ENCODE measurements at regions not wholly inside any gene's neighbourhood (a gene's known extent, or its start where the extent isn't known, plus 50 kb on each side); places are given as distances from the start of the nearest gene placed in this dataset.

DNA sequence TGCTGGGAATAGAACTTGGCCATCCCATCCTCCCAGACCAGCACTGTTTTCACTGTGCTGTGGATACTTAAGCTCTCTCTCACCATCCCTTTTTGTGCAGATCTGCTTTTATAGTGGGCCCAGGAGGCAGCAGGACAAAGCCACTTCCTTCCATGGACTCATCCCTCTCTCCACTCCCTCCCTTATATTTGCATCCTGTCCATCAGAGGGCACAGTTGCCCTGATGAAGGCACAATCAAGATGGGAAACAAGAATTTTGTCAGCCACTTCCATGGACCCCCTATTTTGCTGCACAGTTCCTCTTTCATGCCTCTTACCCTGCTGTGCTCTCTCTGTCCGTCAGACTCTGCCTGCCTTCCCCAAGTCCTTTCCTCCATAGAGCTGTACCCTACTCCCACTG, 338.7 kb downstream of the HRH4 start:
- DNase-seq, result no peak

DNA sequence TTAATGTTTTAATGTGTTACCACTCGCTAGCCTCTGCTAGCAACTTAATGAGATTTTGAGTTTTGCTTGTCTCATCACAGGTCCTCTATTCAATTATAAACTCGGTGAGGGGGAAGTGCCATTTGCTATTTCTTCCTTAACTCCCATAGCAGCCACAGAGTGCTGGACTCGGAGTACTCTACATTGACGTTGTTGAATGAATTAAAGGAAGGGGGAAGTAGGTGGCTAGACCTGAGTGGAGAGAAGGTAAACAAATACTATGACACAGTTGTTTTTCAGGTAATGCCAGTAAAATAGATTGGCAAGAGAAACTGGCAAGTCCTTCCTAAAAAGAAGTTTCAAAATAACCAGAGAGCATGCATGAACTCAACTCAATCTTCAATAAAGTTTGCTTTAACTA, 339.3 kb downstream of the HRH4 start:
- DNase-seq, result no peak

DNA sequence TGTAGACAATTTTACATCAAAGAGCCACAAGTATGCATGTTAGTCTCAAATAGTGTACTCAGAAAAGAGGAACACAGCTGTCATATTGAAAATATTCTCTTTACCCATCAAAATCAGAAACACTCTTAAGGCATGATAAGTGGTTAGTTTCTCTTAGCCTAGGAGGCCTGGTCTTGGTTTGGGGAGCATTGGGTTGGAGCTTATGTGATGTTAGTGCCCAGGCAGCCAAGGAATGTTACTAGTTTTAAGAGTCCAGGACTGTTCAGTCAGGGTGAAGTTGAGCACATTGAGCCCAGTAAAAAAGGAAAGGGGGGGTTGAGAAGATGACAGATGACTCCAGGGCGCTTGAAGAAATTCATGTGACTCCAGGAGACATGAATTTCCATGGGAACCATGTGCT, 340.6 kb downstream of the HRH4 start:
- DNase-seq, result no peak

DNA sequence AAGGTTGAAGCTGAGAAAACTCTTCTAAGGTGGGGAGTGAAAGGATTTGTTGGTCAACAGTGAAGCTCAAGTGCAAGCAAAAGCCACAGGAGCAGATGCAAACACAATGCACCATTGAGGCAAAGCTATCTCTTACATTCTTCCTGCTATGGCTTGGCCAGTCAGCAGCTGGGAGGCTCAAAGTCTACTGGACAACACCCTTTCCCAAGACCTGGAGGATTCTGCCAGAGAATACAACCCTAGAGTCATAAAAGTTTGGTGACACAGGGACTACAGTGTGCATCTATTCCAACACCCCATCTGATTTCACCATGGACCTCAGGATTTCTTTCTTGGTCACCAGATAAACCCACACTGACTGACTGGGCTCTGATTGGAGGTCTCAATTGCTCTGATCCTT, 342.0 kb downstream of the HRH4 start:
- no peak for DNase-seq

DNA sequence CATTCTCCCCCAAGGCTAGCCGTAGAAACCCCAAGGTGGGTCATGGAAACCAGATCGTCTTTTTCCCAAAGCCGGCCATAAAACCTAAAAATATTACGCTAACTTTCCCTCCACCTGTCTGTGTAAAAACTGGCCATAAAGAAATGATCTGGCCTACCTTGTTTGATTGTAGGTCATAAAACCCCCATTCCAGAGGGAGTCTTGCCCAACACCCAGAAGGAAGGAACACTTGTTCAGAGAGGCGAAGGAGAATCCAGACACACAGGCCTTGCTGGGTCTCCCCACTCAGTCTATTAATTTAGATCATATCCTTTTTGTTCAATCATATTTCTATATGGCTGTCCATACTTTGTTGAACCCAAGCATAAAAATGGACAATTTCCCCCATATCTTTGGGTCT, 344.7 kb downstream of the HRH4 start:
- no peak for DNase-seq

DNA sequence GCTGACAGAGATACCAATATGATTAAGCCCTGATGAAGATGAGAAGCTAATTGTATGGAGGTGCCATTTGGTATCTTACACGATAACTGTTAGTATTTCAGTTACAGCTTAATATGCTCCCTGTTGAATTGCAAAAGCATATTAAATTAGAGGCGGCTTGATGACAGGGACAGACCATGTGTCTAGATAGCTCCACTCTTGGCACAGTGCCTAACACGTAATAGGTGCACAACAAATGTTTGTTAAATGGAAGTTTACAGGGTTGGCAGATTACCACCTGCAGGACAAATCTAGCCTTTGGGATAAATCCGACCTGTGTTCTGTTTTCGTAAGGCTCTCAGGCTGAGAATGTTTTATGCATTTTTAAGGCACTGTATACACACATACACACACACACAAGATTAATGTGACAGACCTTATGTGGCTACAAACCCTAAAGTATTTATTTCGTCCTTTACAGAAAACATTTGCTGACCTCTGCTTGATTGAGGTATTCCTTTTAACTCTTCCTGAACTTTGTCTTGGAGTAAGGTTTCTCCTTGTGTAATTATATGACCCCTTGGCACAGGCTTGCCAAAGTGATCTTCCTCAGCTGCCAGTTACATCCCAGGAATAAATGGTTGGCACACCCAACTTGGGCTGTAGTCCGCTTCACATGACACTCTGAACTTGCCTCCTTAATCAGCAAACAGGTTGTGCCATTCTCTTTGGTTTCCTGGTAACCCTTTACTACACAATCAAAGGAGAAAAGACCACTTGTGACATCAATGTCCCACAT, 348.9 kb downstream of the HRH4 start:
- no peak for DNase-seq

DNA sequence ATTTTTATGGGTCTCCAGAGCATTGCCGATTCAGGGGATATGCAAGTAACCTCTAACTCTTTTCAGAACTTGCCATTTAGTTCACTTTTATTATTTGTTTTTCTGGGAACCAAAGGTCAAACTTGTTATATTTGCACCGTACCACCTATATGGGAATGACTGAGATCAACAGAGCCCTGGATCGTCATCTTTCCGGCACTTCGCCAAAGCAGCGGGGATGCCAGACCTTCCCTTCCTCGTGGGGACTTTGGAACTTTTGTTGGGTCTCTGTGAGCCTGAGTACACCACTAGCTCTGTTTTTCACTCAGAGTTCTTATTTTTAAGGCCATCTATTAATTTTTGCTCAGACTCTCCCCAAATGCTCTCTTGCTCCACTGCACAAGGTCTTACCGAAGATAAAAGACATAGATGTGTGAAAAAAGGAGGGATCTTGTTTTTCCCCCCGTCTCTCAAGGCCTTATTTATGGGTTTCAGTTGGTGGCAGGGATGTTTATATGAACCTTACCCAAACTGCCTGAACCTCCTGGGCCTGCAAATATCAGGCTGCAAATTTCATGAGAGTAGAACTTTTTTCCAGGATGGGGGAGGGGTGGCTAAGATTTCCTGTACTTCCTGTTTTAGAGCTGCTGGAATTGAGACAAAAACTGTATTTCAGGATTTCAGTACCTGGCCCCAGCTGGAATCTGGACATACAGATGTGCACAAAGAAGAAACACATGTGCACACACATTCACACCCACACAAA, 350.3 kb downstream of the HRH4 start:
- no peak for DNase-seq

DNA sequence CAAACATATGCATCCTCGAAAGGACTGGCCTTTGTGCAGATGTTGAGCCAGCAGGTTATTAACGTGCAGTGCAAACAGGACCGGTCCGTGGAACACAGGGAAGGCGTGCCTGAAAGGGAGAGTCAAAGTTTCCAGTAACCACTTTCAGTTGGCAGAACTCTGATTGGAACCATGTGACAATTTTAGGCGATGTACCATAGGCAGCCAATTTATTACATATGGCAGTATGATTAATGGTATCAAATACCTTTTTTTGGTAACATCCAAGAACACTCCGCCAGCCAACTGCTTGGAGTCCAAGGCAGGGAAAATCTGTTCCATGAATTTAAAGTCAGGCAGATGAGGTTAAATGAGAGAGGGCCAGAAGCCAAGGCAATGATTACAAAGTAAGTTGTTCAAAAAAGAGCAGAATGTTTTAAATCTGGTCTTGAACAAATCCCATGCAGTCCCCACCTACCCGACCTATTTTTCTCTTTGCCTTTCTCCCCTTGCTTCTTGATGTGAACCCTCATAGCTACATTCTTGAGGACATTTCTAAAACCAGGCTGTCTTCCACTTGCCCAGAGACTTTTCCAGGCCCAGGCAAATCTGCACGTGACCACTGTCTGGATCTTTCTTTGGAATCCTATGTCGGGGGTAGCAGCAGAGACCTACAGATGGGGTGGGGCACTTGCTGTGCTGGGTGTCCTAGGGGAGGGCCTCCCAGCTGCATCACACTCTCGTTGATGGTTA, 351.7 kb downstream of the HRH4 start:
- DNase-seq, result no peak

DNA sequence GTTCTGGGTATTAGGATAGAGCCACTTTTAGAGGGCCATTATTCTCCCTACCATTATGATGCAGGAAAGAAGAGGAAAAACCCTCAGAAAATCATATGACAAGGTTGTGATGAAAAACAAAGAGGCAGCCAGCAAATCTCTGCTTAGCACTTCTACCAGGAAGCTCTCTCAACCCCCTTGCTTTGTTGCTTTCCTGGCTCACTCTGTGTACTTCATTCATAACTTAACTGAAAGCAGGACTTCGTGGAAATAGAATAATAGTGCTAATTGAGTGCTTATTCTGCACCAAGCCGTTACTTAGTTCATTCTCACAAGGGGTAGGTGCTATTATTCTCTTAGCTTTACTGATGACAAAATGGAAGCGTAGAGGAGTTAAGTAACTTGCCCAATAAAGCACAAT, 354.1 kb downstream of the HRH4 start:
- no peak for DNase-seq

DNA sequence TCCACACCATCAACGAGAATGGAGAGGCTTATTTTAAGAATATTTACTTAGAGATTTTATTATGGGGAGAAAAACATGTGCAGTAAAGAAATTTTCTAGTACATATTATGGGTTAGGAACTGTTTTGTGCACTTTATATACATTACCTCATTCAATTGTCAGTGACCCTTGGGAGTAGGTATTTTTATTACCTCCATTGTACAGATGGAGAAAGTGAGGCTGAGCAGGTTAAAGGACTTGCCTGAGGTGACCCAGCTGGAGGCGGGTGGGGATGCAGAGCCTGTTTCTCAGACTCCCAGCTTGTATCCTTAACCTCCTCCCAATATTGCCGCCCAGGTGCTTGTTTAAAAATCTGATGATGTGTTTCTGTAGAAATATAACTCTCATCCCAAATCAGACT, 356.7 kb downstream of the HRH4 start:
- no peak for DNase-seq

DNA sequence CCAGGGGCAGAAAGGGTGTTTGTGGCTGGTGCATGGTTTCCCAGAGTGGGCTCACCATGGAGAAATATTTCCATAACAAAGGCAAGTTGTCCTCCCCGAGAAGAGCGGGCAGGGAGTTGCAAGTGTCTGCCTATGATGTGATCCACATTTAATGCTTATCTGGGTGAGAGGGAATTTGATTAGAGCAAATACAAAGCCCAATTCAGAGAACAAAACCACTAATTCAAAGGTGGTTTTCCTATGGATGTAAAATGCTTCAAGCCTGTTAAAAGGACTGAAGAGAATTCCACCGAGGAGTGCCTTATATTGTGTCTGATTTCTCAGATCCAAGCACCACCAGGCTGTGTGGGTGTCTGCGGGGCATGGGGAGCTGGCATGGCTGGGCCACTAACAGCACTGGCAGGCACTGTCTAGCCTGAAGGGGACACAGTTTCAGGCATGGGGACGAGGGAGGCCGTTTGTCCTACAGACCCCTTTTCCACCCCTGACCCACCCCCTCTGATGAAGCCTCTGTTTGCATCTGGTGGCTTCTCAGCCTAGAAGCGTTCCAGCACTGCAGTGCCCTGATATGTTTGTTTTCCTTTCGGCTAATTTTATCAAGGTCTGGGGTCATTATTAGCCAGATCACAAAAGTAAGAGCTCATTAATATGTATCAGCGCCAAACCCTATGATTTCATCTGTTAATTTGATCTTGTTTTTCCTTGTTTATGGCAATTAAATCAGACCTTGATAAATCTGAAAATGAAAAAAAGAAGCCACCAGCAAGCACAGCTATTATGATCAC, 357.3 kb downstream of the HRH4 start:
- DNase-seq, result no peak

DNA sequence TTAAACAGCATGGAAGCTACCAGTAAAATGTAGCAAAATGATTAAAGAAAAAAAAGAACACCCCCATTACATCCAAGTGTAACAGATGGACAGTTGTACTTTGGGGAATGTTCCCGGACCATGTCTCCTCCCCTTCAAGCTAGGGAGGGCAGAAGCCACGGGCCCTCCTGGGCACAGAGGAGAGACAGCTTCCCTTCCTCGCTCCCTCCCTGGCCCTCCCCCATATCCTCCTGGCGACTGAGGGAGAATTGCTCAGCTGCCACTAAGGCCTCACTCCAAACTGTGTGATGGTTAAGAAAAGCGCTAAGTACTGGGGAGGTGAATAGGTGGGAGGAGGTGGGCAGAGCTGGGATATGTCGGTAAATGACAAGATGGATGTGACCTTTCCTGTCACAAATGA, 358.0 kb downstream of the HRH4 start:
- no peak for DNase-seq

DNA sequence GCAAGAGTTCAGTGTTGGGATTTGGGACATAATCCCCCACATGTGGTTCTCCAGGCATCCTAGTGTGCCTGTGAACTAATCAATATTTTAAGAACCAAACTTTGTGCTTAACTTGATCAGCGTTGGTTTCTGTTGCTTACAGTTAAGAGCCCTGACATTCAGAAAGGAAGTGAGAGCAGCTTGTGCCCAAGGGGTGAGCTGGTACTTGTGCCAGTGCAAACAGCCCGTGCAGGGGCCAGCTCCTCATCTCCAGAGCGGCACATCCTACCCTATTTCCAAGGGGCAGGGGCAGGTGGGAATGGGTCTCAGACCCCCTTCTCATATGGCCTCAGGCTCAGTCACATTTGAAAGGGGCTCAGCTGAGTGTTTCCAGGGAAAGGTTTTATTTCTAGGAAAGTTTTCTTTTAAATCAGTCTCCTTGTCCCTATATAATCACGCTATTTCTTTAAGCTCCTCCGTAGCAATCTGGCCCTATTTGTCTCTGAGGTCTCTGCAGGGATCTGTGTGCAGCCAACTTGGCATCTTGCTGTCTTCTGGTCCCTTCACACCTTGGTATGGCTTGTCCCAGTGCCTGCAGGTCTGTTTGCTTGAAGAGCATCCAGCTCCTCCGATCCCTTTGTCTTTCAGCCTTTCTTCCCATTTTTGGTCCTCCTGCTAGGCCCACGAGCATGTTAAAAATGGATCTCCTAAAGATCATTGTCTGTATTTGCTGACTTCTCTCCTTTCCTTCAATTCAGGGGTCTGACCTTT, 358.9 kb downstream of the HRH4 start:
- DNase-seq, result no peak

DNA sequence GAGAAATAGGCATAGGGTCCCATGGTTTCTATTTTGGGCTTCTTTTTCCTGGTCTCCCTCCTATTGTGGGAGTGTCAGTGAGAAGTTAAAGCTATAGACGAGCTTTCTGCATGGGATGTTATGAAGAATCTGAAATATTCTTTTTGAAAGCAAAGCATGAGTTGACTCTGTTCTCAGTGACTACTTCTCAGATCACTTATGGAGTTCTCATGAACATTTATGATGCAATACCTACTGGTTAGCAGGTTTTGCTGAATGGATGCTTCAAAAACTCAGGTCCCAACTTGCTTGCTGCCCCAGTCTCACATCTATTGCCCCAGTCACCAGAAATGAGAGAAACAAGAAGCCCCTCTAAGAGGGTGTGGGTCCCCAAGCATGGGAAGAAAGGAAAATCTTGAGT, 365.0 kb downstream of the HRH4 start:
- DNase-seq, result no peak

DNA sequence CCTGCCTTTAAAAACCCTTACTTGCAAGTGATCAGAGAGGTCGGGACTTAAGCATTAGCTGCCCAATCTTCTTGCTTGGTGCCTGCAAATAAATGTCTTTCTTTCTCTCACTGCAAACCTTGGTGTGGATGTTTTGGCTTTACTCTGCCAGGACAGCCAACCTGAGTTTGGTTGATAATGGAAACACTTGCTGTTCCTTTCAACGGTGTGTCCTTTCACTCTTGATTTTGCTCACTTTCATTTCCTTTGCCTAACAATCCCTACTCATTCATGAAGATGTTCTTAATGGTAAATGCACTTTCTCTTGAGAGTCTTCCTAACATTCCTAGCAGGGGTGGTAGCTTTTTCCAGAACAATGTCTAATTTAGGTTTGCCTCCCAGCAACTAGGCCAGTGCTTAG, 366.2 kb downstream of the HRH4 start:
- DNase-seq, result no peak

DNA sequence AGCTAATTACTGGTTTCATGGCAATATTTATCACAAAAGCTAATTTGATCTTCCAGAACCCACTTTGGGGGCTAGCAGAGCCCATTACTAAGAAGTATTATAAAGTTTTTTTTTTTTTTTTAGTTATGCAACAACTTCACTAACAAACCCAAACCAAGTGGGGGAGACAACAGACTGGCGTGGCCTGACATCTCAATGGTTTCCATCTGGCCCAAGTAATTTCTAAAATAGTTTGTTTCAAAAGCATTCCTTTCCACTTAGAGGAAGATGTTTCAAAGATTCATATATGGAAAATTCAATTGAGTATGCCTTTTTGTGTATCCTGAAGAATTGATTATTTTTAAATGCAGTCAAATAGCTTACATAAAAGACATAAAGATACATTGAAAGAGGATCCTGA, 367.1 kb downstream of the HRH4 start:
- DNase-seq, result no peak

DNA sequence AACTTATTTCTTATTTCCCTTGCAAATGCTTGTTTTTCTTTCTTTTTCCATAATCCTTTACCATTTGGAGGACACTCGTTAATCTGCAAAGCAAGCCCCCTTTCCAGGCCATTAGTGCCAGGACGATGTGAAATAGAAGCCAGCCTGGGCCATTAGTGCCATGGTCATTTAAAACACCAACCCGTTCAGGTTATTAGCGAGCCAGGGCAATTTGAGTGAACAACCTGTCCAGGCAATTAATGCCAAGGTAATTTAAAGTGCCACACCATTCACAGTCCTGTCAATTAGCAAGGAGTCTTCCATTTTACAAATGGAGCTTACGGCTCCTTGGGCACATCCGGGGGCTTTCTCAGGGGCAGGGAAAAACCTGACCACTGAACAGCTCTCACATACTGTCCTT, 370.6 kb downstream of the HRH4 start:
- DNase-seq, result no peak

DNA sequence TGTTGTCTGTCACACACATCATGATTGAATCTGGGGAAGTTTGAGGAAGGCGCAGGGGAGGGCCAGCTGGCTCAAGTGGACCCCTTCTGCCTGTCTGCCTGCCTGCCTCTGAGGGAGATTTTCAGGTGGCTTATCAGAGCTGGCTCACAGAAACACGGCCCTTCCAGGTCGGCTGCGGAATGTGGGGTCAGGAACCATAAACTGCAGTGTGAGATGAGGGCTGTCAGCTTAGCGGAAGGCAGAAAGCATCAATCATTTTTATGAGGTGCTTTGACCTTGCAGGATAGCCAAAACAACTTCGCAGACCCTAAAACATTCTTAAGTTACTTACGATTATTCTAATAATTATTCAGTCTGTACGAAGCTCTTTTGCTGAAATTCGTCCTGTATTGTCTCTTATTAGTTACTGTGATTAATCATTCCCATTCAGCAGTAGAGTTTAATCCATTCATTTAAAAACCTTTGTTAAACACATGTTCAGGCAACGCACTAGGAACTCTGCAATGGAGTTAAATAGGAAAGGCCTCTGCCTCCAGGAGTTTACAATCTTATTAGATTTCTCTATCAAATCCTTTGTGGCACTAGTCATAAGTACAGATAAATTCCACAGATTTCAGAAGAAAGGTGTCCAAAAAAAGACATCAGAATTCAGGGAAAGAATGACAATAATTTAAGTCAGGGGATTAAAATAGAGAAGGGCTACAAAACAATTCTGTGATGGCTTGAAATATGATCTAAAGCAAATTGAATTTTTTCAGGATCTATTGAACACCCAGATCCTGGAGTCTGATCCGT, 371.6 kb downstream of the HRH4 start:
- no peak for DNase-seq

DNA sequence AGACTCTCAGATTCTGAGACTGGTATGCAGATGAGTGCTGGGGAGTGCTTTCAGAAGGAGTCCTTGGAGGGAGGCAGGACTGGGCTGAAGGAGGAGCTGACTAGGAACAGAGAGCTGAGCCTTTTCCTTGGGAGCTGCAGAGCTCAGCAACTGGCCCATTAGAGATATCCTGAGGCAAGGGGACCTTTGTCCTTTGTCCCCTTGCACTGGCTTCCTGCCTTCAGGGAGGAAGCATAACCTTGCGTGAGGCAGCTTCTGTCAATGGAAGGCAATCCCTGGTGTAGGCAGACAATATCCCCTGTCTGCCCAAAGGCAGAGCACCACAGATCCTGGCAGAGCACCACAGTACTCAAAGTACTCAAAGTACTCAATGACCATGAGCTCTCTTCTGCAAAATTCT, 375.3 kb downstream of the HRH4 start:
- DNase-seq, result no peak

DNA sequence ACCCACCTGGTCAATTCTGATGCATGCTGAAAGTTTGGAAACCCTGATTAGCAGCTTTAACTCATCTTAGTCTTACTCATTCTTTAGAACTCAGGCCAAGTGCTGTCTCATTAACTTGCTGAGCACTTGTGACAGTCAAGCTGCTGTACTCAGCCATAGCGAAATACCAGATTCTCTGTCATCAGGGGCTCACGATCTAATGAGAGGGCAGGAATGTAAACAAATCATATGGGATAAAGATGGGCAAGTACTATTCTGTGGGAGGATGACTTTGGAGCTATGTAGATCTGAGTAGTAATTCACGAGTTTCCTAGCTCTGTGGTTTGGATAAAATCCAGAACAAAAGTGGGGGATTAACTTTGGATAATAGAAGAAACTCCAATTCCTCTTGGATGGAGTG, 376.6 kb downstream of the HRH4 start:
- no peak for DNase-seq

DNA sequence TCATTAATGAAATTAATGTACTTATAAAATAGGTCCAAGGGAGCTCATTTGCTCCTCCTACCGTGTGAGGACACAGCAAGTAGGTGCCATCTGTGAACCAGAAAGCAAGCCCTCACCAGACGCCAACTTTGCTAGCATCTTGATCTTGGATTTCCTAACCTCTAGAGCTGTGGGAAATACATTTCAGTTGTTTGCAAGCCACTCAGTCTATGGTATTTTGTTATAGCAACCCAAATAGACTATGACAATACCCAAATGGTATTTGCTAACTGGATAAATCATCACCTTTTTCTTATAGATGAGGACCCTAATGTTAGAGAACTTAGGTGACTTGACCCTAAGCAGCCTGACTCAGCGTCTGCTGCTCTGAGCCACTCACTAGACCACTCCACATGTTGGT, 379.6 kb downstream of the HRH4 start:
- no peak for DNase-seq

DNA sequence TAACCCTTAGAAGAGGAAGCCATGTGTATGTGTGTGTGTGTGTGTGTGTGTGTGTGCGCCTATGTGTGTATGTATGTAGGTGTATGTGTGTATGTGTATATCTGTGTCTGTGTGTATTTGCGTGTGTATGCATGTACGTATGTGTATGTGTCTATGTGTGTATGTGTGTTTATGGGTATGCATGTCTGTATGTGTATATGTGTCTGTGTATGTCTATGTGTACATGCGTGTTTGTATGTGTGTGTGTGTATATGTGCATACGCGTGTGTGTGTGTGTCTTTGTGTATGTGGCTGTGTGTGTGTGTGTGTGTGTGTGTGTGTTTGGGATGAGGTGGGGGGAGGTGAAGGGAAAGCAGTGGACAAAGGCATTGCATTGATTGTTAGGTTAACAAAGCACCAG, 380.2 kb downstream of the HRH4 start:
- no peak for DNase-seq

All from activated CD4-positive, alpha-beta T cell treated with anti-CD3 and anti-CD28 coated beads, Interleukin-2, amount 50 U/mL, for 48 hours (primary cell).